Activated naive CD4-positive, alpha-beta T cell treated with anti-CD3 and anti-CD28 coated beads, Interleukin-2, amount 50 U/mL, for 24 hours (primary cell): ENCODE measurements at regions not wholly inside any gene's neighbourhood (a gene's known extent, or its start where the extent isn't known, plus 50 kb on each side); places are given as distances from the start of the nearest gene placed in this dataset.
A peak's percentile ranks its signal among the peaks of the same experiment; 100 is the strongest.

ENCODE experiments used
- H3K27ac Mint-ChIP-seq: one replicate; pipeline ENCODE4 v1.8.0; 2021; ENCODE audit warnings: mild to moderate bottlenecking, mixed read lengths
- H3K27me3 Mint-ChIP-seq: one replicate; pipeline ENCODE4 v1.8.0; 2021; ENCODE audit warnings: mixed read lengths
- H3K36me3 Mint-ChIP-seq: one replicate; pipeline ENCODE4 v1.8.0; 2021; ENCODE audit warnings: mixed read lengths
- H3K4me1 Mint-ChIP-seq: one replicate; pipeline ENCODE4 v1.8.0; 2021; ENCODE audit warnings: mixed read lengths
- H3K4me3 Mint-ChIP-seq: one replicate; pipeline ENCODE4 v1.8.0; 2021; ENCODE audit warnings: mild to moderate bottlenecking, mixed read lengths
- H3K9me3 Mint-ChIP-seq: one replicate; pipeline ENCODE4 v1.8.0; 2021; ENCODE audit warnings: mixed read lengths

GRCh38 chr6:131400054-131400778, 172.8 kb upstream of the ARG1 start:
- Mint-ChIP-seq H3K36me3 (peaks cover 25% of the 10 kb centered on the region), H3K4me3 (no peak overlapping the region), H3K9me3 (peaks cover 9% of the 10 kb centered on the region), H3K4me1 (peaks cover 19% of the 10 kb centered on the region), H3K27ac (no peak overlapping the region), H3K27me3 (no peaks in the 10 kb centered on the region)

- Mint-ChIP-seq H3K4me3 (no peak overlapping the region), H3K27ac (no peak overlapping the region), H3K27me3 (no peaks in the 10 kb centered on the region), H3K9me3 (peaks cover 9% of the 10 kb centered on the region), H3K36me3 (peaks cover 26% of the 10 kb centered on the region), H3K4me1 (peaks cover 19% of the 10 kb centered on the region)
Measured at GRCh38 chr6:131400779-131401496, 172.1 kb upstream of the ARG1 start.

GRCh38 chr6:131408811-131409210, 164.2 kb upstream of the ARG1 start:
- Mint-ChIP-seq H3K9me3 (peaks cover 7% of the 10 kb centered on the region), H3K36me3 (peaks cover 25% of the 10 kb centered on the region), H3K4me3 (no peak overlapping the region), H3K27me3 (no peaks in the 10 kb centered on the region), H3K27ac (no peak overlapping the region), H3K4me1 (peaks cover 14% of the 10 kb centered on the region)

GRCh38 chr6:131410785-131411184, 162.2 kb upstream of the ARG1 start:
- H3K27me3 Mint-ChIP-seq, result no peaks in the 10 kb centered on the region
- H3K9me3 Mint-ChIP-seq, result peaks cover 7% of the 10 kb centered on the region
- peak overlapping the region; percentile 68 for H3K27ac Mint-ChIP-seq
- peaks cover 29% of the 10 kb centered on the region for H3K36me3 Mint-ChIP-seq
- peaks cover 26% of the 10 kb centered on the region for H3K4me1 Mint-ChIP-seq
- peak overlapping the region; percentile 13 for H3K4me3 Mint-ChIP-seq

GRCh38 chr6:131412960-131413830, 159.8 kb upstream of the ARG1 start:
- H3K9me3 Mint-ChIP-seq, result peaks cover 7% of the 10 kb centered on the region
- peaks cover 43% of the 10 kb centered on the region for H3K4me1 Mint-ChIP-seq
- H3K4me3 Mint-ChIP-seq, result no peak overlapping the region
- H3K36me3 Mint-ChIP-seq, result peaks cover 31% of the 10 kb centered on the region
- H3K27ac Mint-ChIP-seq, result peak overlapping the region; percentile 9
- H3K27me3 Mint-ChIP-seq, result no peaks in the 10 kb centered on the region

- H3K36me3 Mint-ChIP-seq, result peaks cover 31% of the 10 kb centered on the region
- H3K27me3 Mint-ChIP-seq, result no peaks in the 10 kb centered on the region
- peaks cover 43% of the 10 kb centered on the region for H3K4me1 Mint-ChIP-seq
- no peak overlapping the region for H3K4me3 Mint-ChIP-seq
- H3K27ac Mint-ChIP-seq, result no peak overlapping the region
- peaks cover 7% of the 10 kb centered on the region for H3K9me3 Mint-ChIP-seq
Measured at GRCh38 chr6:131413831-131414191, 159.2 kb upstream of the ARG1 start.

- Mint-ChIP-seq H3K27ac (peak overlapping the region; percentile 35), H3K4me1 (peaks cover 52% of the 10 kb centered on the region), H3K27me3 (no peaks in the 10 kb centered on the region), H3K9me3 (peaks cover 14% of the 10 kb centered on the region), H3K36me3 (peaks cover 37% of the 10 kb centered on the region), H3K4me3 (no peak overlapping the region)
Measured at GRCh38 chr6:131414956-131415355, 158.1 kb upstream of the ARG1 start.

- no peaks in the 10 kb centered on the region for H3K27me3 Mint-ChIP-seq
- H3K9me3 Mint-ChIP-seq, result peaks cover 13% of the 10 kb centered on the region
- H3K27ac Mint-ChIP-seq, result peak overlapping the region; percentile 56
- no peak overlapping the region for H3K4me3 Mint-ChIP-seq
- peaks cover 42% of the 10 kb centered on the region for H3K36me3 Mint-ChIP-seq
- peaks cover 62% of the 10 kb centered on the region for H3K4me1 Mint-ChIP-seq
Measured at GRCh38 chr6:131418441-131418840, 154.6 kb upstream of the ARG1 start.

- H3K4me1 Mint-ChIP-seq, result peaks cover 58% of the 10 kb centered on the region
- no peaks in the 10 kb centered on the region for H3K27me3 Mint-ChIP-seq
- H3K36me3 Mint-ChIP-seq, result peaks cover 41% of the 10 kb centered on the region
- H3K27ac Mint-ChIP-seq, result peak overlapping the region; percentile 99
- H3K9me3 Mint-ChIP-seq, result peaks cover 13% of the 10 kb centered on the region
- peak overlapping the region; percentile 68 for H3K4me3 Mint-ChIP-seq
Measured at GRCh38 chr6:131419702-131420101, 153.3 kb upstream of the ARG1 start.

- H3K4me3 Mint-ChIP-seq, result no peak overlapping the region
- H3K27ac Mint-ChIP-seq, result no peak overlapping the region
- H3K36me3 Mint-ChIP-seq, result peaks cover 35% of the 10 kb centered on the region
- H3K27me3 Mint-ChIP-seq, result no peaks in the 10 kb centered on the region
- peaks cover 17% of the 10 kb centered on the region for H3K9me3 Mint-ChIP-seq
- H3K4me1 Mint-ChIP-seq, result peaks cover 68% of the 10 kb centered on the region
Measured at GRCh38 chr6:131424016-131424415, 149.0 kb upstream of the ARG1 start.

GRCh38 chr6:131424475-131424874, 148.6 kb upstream of the ARG1 start:
- H3K36me3 Mint-ChIP-seq, result peaks cover 34% of the 10 kb centered on the region
- H3K27ac Mint-ChIP-seq, result no peak overlapping the region
- peaks cover 69% of the 10 kb centered on the region for H3K4me1 Mint-ChIP-seq
- no peaks in the 10 kb centered on the region for H3K27me3 Mint-ChIP-seq
- H3K4me3 Mint-ChIP-seq, result no peak overlapping the region
- peaks cover 14% of the 10 kb centered on the region for H3K9me3 Mint-ChIP-seq

GRCh38 chr6:131427434-131428058, 145.5 kb upstream of the ARG1 start:
- Mint-ChIP-seq H3K4me3 (peak overlapping the region; percentile 11), H3K27ac (no peak overlapping the region)

GRCh38 chr6:131430531-131430930, 142.5 kb upstream of the ARG1 start:
- peaks cover 31% of the 10 kb centered on the region for H3K36me3 Mint-ChIP-seq
- H3K4me3 Mint-ChIP-seq, result no peak overlapping the region

More at GRCh38 chr6:131427434-131428058, 145.5 kb upstream of the ARG1 start:
- peaks cover 55% of the 10 kb centered on the region for H3K4me1 Mint-ChIP-seq
- peaks cover 4% of the 10 kb centered on the region for H3K9me3 Mint-ChIP-seq
- peaks cover 19% of the 10 kb centered on the region for H3K36me3 Mint-ChIP-seq
- no peaks in the 10 kb centered on the region for H3K27me3 Mint-ChIP-seq

GRCh38 chr6:131431718-131432117, 141.3 kb upstream of the ARG1 start:
- Mint-ChIP-seq H3K27ac (peak overlapping the region; percentile 52), H3K36me3 (peaks cover 39% of the 10 kb centered on the region), H3K9me3 (peaks cover 10% of the 10 kb centered on the region), H3K4me3 (no peak overlapping the region), H3K27me3 (no peaks in the 10 kb centered on the region), H3K4me1 (peaks cover 65% of the 10 kb centered on the region)

More at GRCh38 chr6:131430531-131430930, 142.5 kb upstream of the ARG1 start:
- Mint-ChIP-seq H3K4me1 (peaks cover 66% of the 10 kb centered on the region), H3K9me3 (peaks cover 4% of the 10 kb centered on the region), H3K27me3 (no peaks in the 10 kb centered on the region), H3K27ac (no peak overlapping the region)

GRCh38 chr6:131433927-131434326, 139.1 kb upstream of the ARG1 start:
- no peak overlapping the region for H3K27ac Mint-ChIP-seq
- no peaks in the 10 kb centered on the region for H3K27me3 Mint-ChIP-seq
- no peak overlapping the region for H3K4me3 Mint-ChIP-seq
- H3K4me1 Mint-ChIP-seq, result peaks cover 65% of the 10 kb centered on the region
- peaks cover 57% of the 10 kb centered on the region for H3K36me3 Mint-ChIP-seq
- H3K9me3 Mint-ChIP-seq, result peaks cover 16% of the 10 kb centered on the region
